Epithelial cell of esophagus (primary cell): ENCODE measurements at regions not wholly inside any gene's neighbourhood (a gene's known extent, or its start where the extent isn't known, plus 50 kb on each side); places are given as distances from the start of the nearest gene placed in this dataset.
"Not testable (repeated sequence)": the region's sequence is repeated elsewhere in the genome, so short reads cannot be mapped to it uniquely, and the experiment has no call there.

Experiments used
- DNase-seq: peaks from one replicate; pipeline ENCODE4 v3.0.0; 2010; ENCODE audit warnings: low read depth
- H3K4me3 ChIP-seq: 2 replicates; pipeline ENCODE4 v1.5.1; 2011; ENCODE audit warnings: mild to moderate bottlenecking, low read length, control low read depth
- CTCF ChIP-seq: IDR thresholded peaks from 2 replicates; pipeline ENCODE4 v1.5.1; 2011; ENCODE audit warnings: low read depth, mild to moderate bottlenecking, low read length, control low read depth, inconsistent platforms; ENCODE audit not compliant: insufficient read depth; ENCODE audit errors: missing control alignments

GRCh38 chr11:134981835-134982234 is 569.8 kb upstream of the B3GAT1 start:
- no peak for DNase-seq
- no peak overlapping the region for H3K4me3 ChIP-seq
- no peak for TF ChIP-seq CTCF

GRCh38 chr11:134980819-134981710 is 569.0 kb upstream of the B3GAT1 start:
- no peak overlapping the region for H3K4me3 ChIP-seq
- DNase-seq = no peak
- TF ChIP-seq CTCF = no peak

- DNase-seq, H3K4me3 ChIP-seq: not testable (repeated sequence)
These were observed 567.0 kb upstream of the B3GAT1 start for GRCh38 chr11:134979089-134979457.

GRCh38 chr11:134978388-134979088 is 566.5 kb upstream of the B3GAT1 start:
- H3K4me3 ChIP-seq = no peak overlapping the region
- DNase-seq = no peak
- no peak for TF ChIP-seq CTCF

- TF ChIP-seq CTCF = no peak
- no peak overlapping the region for H3K4me3 ChIP-seq
- DNase-seq = no peak
These were observed 564.5 kb upstream of the B3GAT1 start for GRCh38 chr11:134976551-134976950.

GRCh38 chr11:134975866-134976376 is 563.9 kb upstream of the B3GAT1 start:
- no peak for DNase-seq
- no peak overlapping the region for H3K4me3 ChIP-seq
- no peak for TF ChIP-seq CTCF

GRCh38 chr11:134973801-134974200 is 561.8 kb upstream of the B3GAT1 start:
- DNase-seq = no peak
- no peak overlapping the region for H3K4me3 ChIP-seq

More at GRCh38 chr11:134973801-134974200, 561.8 kb upstream of the B3GAT1 start:
- TF ChIP-seq CTCF = no peak
